ENCODE measurements at regions not wholly inside any gene's neighbourhood (a gene's known extent, or its start where the extent isn't known, plus 50 kb on each side); places are given as distances from the start of the nearest gene placed in this dataset.

DNA sequence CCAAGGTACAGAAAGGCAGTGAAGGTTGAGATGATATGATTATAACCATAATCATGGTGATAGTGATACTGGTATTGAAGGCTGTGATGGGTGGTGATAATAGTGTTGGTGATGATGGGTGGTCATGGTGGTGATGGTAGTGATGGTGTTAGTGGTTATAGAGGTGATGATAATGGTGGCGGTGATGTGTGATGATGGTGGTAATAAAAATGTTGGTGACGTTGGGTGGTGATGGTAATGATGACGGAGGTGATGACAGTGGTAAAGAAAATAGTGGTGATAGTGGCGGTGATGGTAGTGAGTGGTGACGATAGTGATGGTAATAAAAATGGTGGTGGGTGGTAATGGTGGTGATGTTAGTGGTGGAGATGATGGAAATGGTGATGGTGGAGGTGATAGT, 65.1 kb upstream of the KDM8 start:
- TF ChIP-seq POLR2A (IDR thresholded peaks at IDR 0.05; ENCODE audit: low read depth, low read length), result no peak
- no peak for TF ChIP-seq POLR2AphosphoS5 (IDR thresholded peaks at IDR 0.05; ENCODE audit: low read depth, low read length)
- no peak for TF ChIP-seq TAF1 (IDR thresholded peaks at IDR 0.05; ENCODE audit: low read depth, low read length)
- no peak for TF ChIP-seq POU2F2 (IDR thresholded peaks at IDR 0.05; ENCODE audit: low read depth, low read length)
- no peak for TF ChIP-seq SPI1 (IDR thresholded peaks at IDR 0.05; ENCODE audit: low read depth, low read length)

All from GM12891 (cell line).